ENCODE measurements at regions not wholly inside any gene's neighbourhood (a gene's known extent, or its start where the extent isn't known, plus 50 kb on each side); places are given as distances from the start of the nearest gene placed in this dataset.

- intact Hi-C loops (cut with micrococcal nuclease): no loop called here
These were observed 53.2 kb upstream of the ZNF536 start for GRCh38 chr19:30318936-30319335.

DNA sequence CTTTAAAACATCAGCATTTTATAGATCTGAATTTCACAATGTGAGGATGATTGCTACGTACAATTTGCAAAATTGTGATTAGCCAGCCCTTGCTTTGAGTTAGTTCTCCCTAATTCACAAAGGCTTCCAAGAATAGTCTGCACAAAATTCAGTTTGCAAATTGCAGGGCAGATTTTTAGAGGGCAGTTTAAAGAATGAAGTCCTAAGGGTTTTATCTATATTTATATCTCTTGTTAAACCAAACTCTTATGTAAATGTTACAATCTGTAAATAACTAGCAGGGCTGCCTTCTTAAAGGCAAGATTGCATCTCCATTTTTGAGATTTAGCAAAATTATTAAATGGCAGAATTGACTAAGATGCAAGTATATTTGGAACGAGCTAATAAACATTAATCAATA is 52.8 kb upstream of the ZNF536 start:
- intact Hi-C loops (cut with micrococcal nuclease): no loop called here

- intact Hi-C loops (cut with micrococcal nuclease): no loop called here
These were observed 52.3 kb upstream of the ZNF536 start for GRCh38 chr19:30319876-30320275.

GRCh38 chr19:30320466-30320865 is 51.7 kb upstream of the ZNF536 start:
- intact Hi-C loops (cut with micrococcal nuclease): no loop called here

GRCh38 chr19:30320916-30321315 is 51.3 kb upstream of the ZNF536 start:
- intact Hi-C loops (cut with micrococcal nuclease): no loop called here

All from T-helper 2 cell treated with Interferon-gamma antibody and Interleukin-4, amounts not matched to agents 100 ng/mL and 5 ng/mL, for 36 hours (primary cell).